Fibroblast of skin of back (primary cell): ENCODE measurements at regions not wholly inside any gene's neighbourhood (a gene's known extent, or its start where the extent isn't known, plus 50 kb on each side); places are given as distances from the start of the nearest gene placed in this dataset.
A peak's percentile ranks its signal among the peaks of the same experiment; 100 is the strongest.
"Not testable (repeated sequence)": the region's sequence is repeated elsewhere in the genome, so short reads cannot be mapped to it uniquely, and the experiment has no call there.

ENCODE experiments used
- DNase-seq: peaks from one replicate; pipeline ENCODE4 v3.0.0-alpha.2; 2013

- DNase-seq = no peak
Measured at GRCh38 chr6:104500265-104500664, 359.5 kb downstream of the HACE1 start.

- DNase-seq = no peak
Measured at GRCh38 chr6:104486035-104486434, 373.7 kb downstream of the HACE1 start.

GRCh38 chr6:104484626-104485025 is 375.1 kb downstream of the HACE1 start:
- DNase-seq = no peak

GRCh38 chr6:104484191-104484590 is 375.5 kb downstream of the HACE1 start:
- no peak for DNase-seq

- DNase-seq = peak; percentile 15
Measured at GRCh38 chr6:104483225-104483834, 376.4 kb downstream of the HACE1 start.

GRCh38 chr6:104477569-104477968 is 382.1 kb downstream of the HACE1 start:
- DNase-seq = no peak

- DNase-seq = no peak
Measured at GRCh38 chr6:104473021-104473429, 386.7 kb downstream of the HACE1 start.

GRCh38 chr6:104472021-104472901 is 387.5 kb downstream of the HACE1 start:
- no peak for DNase-seq

- DNase-seq = no peak
Measured at GRCh38 chr6:104466306-104466705, 393.4 kb downstream of the HACE1 start.

GRCh38 chr6:104462811-104463599 is 396.7 kb downstream of the HACE1 start:
- DNase-seq = no peak

- DNase-seq = no peak
Measured at GRCh38 chr6:104460738-104461483, 398.8 kb downstream of the HACE1 start.

- DNase-seq = no peak
Measured at GRCh38 chr6:104459543-104459942, 400.2 kb downstream of the HACE1 start.

GRCh38 chr6:104449918-104450317 is 409.8 kb downstream of the HACE1 start:
- no peak for DNase-seq

GRCh38 chr6:104446101-104447080 is 413.3 kb downstream of the HACE1 start:
- not testable (repeated sequence) for DNase-seq

GRCh38 chr6:104434519-104434918 is 425.2 kb downstream of the HACE1 start:
- no peak for DNase-seq

GRCh38 chr6:104431096-104431495 is 428.6 kb downstream of the HACE1 start:
- no peak for DNase-seq

GRCh38 chr6:104428184-104428583 is 431.5 kb downstream of the HACE1 start:
- no peak for DNase-seq

GRCh38 chr6:104423691-104424090 is 436.0 kb downstream of the HACE1 start:
- DNase-seq = no peak

GRCh38 chr6:104421650-104422049 is 438.1 kb downstream of the HACE1 start:
- no peak for DNase-seq

- DNase-seq = no peak
Measured at GRCh38 chr6:104418839-104419238, 440.9 kb downstream of the HACE1 start.

- peak; percentile 51 for DNase-seq
Measured at GRCh38 chr6:104418125-104418524, 441.6 kb downstream of the HACE1 start.
